ENCODE measurements at regions not wholly inside any gene's neighbourhood (a gene's known extent, or its start where the extent isn't known, plus 50 kb on each side); places are given as distances from the start of the nearest gene placed in this dataset.
"Not testable (repeated sequence)": the region's sequence is repeated elsewhere in the genome, so short reads cannot be mapped to it uniquely, and the experiment has no call there.

- no peak for TF ChIP-seq CTCF (IDR thresholded peaks at IDR 0.05; ENCODE audit: low read depth, low read length, missing control alignments)
- no peak for DNase-seq (ENCODE audit: extremely low read depth, low read depth)
- H3K4me3 ChIP-seq (replicated peaks; ENCODE audit: low read depth, low read length): no peak overlapping the region
These were observed 126.2 kb downstream of the PCDH10 start for GRCh38 chr4:133275246-133275645.

- no peak for DNase-seq (ENCODE audit: extremely low read depth, low read depth)
- TF ChIP-seq CTCF (IDR thresholded peaks at IDR 0.05; ENCODE audit: low read depth, low read length, missing control alignments): no peak
These were observed 124.3 kb downstream of the PCDH10 start for GRCh38 chr4:133273401-133273800.

GRCh38 chr4:133270021-133270570 lies 121.0 kb downstream of the PCDH10 start:
- no peak overlapping the region for H3K4me3 ChIP-seq (replicated peaks; ENCODE audit: low read depth, low read length)
- TF ChIP-seq CTCF (IDR thresholded peaks at IDR 0.05; ENCODE audit: low read depth, low read length, missing control alignments): no peak
- no peak for DNase-seq (ENCODE audit: extremely low read depth, low read depth)

More at GRCh38 chr4:133273401-133273800, 124.3 kb downstream of the PCDH10 start:
- no peak overlapping the region for H3K4me3 ChIP-seq (replicated peaks; ENCODE audit: low read depth, low read length)

- TF ChIP-seq CTCF (IDR thresholded peaks at IDR 0.05; ENCODE audit: low read depth, low read length, missing control alignments): no peak
- no peak overlapping the region for H3K4me3 ChIP-seq (replicated peaks; ENCODE audit: low read depth, low read length)
- DNase-seq (ENCODE audit: extremely low read depth, low read depth): no peak
These were observed 119.1 kb downstream of the PCDH10 start for GRCh38 chr4:133268205-133268604.

- not testable (repeated sequence) for H3K4me3 ChIP-seq (replicated peaks; ENCODE audit: low read depth, low read length); DNase-seq (ENCODE audit: extremely low read depth, low read depth)
These were observed 118.4 kb downstream of the PCDH10 start for GRCh38 chr4:133267506-133267905.

GRCh38 chr4:133266966-133267365 lies 117.9 kb downstream of the PCDH10 start:
- H3K4me3 ChIP-seq (replicated peaks; ENCODE audit: low read depth, low read length): not testable (repeated sequence)

GRCh38 chr4:133264251-133264650 lies 115.2 kb downstream of the PCDH10 start:
- not testable (repeated sequence) for H3K4me3 ChIP-seq (replicated peaks; ENCODE audit: low read depth, low read length); DNase-seq (ENCODE audit: extremely low read depth, low read depth)

More at GRCh38 chr4:133266966-133267365, 117.9 kb downstream of the PCDH10 start:
- not testable (repeated sequence) for DNase-seq (ENCODE audit: extremely low read depth, low read depth)

GRCh38 chr4:133263104-133263503 lies 114.0 kb downstream of the PCDH10 start:
- no peak for TF ChIP-seq CTCF (IDR thresholded peaks at IDR 0.05; ENCODE audit: low read depth, low read length, missing control alignments)
- H3K4me3 ChIP-seq (replicated peaks; ENCODE audit: low read depth, low read length): no peak overlapping the region
- DNase-seq (ENCODE audit: extremely low read depth, low read depth): no peak

Data from HFF-Myc (cell line).